ENCODE measurements at regions not wholly inside any gene's neighbourhood (a gene's known extent, or its start where the extent isn't known, plus 50 kb on each side); places are given as distances from the start of the nearest gene placed in this dataset.

GRCh38 chr13:90105276-90105675, 1242.2 kb upstream of the MIR17HG start:
- TF ChIP-seq CTCF (IDR thresholded peaks at IDR 0.05; ENCODE audit: low read depth, low read length, poor library complexity, severe bottlenecking) (no peak), EZH2phosphoT487 (IDR thresholded peaks at IDR 0.05; ENCODE audit: borderline replicate concordance, low read length) (no peak)
